Stomach (tissue), 4 donors: ENCODE measurements at regions not wholly inside any gene's neighbourhood (a gene's known extent, or its start where the extent isn't known, plus 50 kb on each side); places are given as distances from the start of the nearest gene placed in this dataset.

Source experiments
- CTCF ChIP-seq, 7 experiments: fragments of 450-650 bp in 4 of 7; fragments of 200-600 bp in 3 of 7; sonication (generic) in 3 of 7; IDR thresholded peaks; one replicate each; pipeline ENCODE4 v1.5.1; 2016 to 2019; ENCODE audit warnings: antibody characterized with exemption in 7 of 7, control low read depth in 2 of 7, mild to moderate bottlenecking in 1 of 7
- POLR2AphosphoS5 ChIP-seq, 3 donors: sonication (generic); formaldehyde crosslinking; IDR thresholded peaks; one replicate each; pipeline ENCODE4 v1.6.1; 2016; ENCODE audit warnings: antibody characterized with exemption in 3 of 3

DNA sequence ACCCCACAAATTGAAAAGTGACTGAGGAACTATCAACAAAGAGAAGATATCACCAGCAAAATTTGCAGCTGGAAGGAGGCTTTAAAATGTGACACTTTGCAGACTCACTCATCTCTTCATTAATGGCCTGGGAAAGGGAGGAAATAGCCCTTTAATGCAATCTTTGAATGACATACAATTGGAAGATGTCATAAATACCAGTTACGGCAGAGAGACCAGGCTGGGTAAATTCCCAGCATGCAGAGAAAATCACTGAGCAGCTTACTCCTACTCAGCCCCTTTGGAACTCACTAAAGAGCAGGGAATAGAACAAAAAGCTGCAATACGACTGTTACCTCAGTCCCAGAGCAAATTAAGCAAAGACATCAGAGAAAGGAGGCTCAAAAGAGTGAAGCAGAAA lies 238.9 kb downstream of the HS3ST1 start:
- TF ChIP-seq CTCF (IDR thresholded peaks at IDR 0.05) (no peak), POLR2AphosphoS5 (IDR thresholded peaks at IDR 0.05) (no peak)
